DND-41 (cell line): ENCODE measurements at regions not wholly inside any gene's neighbourhood (a gene's known extent, or its start where the extent isn't known, plus 50 kb on each side); places are given as distances from the start of the nearest gene placed in this dataset.

ENCODE experiments used
- ATAC-seq: fragments of 200-7000 bp; cut with Tn5 transposase; 3 replicates; pipeline ENCODE4 v1.9.1; 2021; ENCODE audit warnings: low read depth; ENCODE audit not compliant: insufficient read depth
- DNase-seq: peaks from one replicate; pipeline ENCODE4 v3.0.0-alpha.2; 2020
- H2AFZ ChIP-seq: 2 replicates; pipeline ENCODE4 v1.6.0; 2012; ENCODE audit warnings: low read depth, low read length
- H3K27ac ChIP-seq: 2 replicates; pipeline ENCODE4 v1.5.1; 2012; ENCODE audit warnings: low read length, inconsistent platforms
- H3K27me3 ChIP-seq: fragments of 200-600 bp; sonication (generic); 2 replicates; pipeline ENCODE4 v1.6.0; 2012; ENCODE audit warnings: low read length, mild to moderate bottlenecking, inconsistent platforms; ENCODE audit not compliant: insufficient read depth, poor library complexity
- H3K36me3 ChIP-seq: 2 replicates; pipeline ENCODE4 v1.5.1; 2012; ENCODE audit warnings: low read length, inconsistent platforms; ENCODE audit not compliant: insufficient read depth
- H3K4me1 ChIP-seq: 2 replicates; pipeline ENCODE4 v1.5.1; 2012; ENCODE audit warnings: mild to moderate bottlenecking, low read length; ENCODE audit not compliant: insufficient read depth
- H3K4me2 ChIP-seq: 2 replicates; pipeline ENCODE4 v1.6.0; 2012; ENCODE audit warnings: mild to moderate bottlenecking, moderate library complexity, low read length, inconsistent platforms; ENCODE audit not compliant: insufficient read depth
- H3K4me3 ChIP-seq, 2 experiments: fragments of 200-600 bp in 1 of 2; shearing (Covaris generic) in 1 of 2; 2 replicates each; pipeline ENCODE4 v1.5.1; 2012 to 2016; ENCODE audit warnings: inconsistent platforms in 2 of 2, low read length in 2 of 2, mild to moderate bottlenecking in 2 of 2, low read depth in 1 of 2, moderate library complexity in 1 of 2
- H3K79me2 ChIP-seq: 2 replicates; pipeline ENCODE4 v1.6.0; 2012; ENCODE audit warnings: low read length, inconsistent platforms; ENCODE audit not compliant: insufficient read depth
- H3K9ac ChIP-seq: 2 replicates; pipeline ENCODE4 v1.6.0; 2012; ENCODE audit warnings: low read depth, mild to moderate bottlenecking, inconsistent platforms, low read length, moderate library complexity
- H3K9me3 ChIP-seq: 2 replicates; pipeline ENCODE4 v1.5.1; 2012; ENCODE audit warnings: low read length, moderate library complexity, mild to moderate bottlenecking, inconsistent platforms; ENCODE audit not compliant: insufficient read depth, severe bottlenecking
- H4K20me1 ChIP-seq: 2 replicates; pipeline ENCODE4 v1.6.0; 2012; ENCODE audit warnings: low read length; ENCODE audit not compliant: insufficient read depth
- CTCF ChIP-seq: IDR thresholded peaks from 2 replicates; pipeline ENCODE4 v1.5.1; 2012; ENCODE audit warnings: borderline replicate concordance, low read length, moderate library complexity, mild to moderate bottlenecking; ENCODE audit not compliant: poor library complexity, severe bottlenecking; ENCODE audit errors: extremely low read depth
- EZH2 ChIP-seq: IDR thresholded peaks from 3 replicates; pipeline ENCODE4 v1.6.1; 2012; ENCODE audit warnings: borderline replicate concordance, low read depth, mild to moderate bottlenecking, moderate library complexity, low read length, inconsistent platforms; ENCODE audit not compliant: severe bottlenecking

GRCh38 chr1:114032271-114033215 lies 53.3 kb downstream of the OLFML3 start:
- ATAC-seq: no peak

GRCh38 chr1:114033216-114033706 lies 54.0 kb downstream of the OLFML3 start:
- Histone ChIP-seq H3K9me3 (no peaks in the 10 kb centered on the region), H3K4me1 (no peaks in the 10 kb centered on the region), H3K4me3 (no peak overlapping the region), H3K27me3 (no peaks in the 10 kb centered on the region), H3K36me3 (no peaks in the 10 kb centered on the region), H3K79me2 (no peaks in the 10 kb centered on the region), H2AFZ (no peak overlapping the region), H3K4me2 (no peak overlapping the region), H3K27ac (no peak overlapping the region), H4K20me1 (no peaks in the 10 kb centered on the region), H3K9ac (no peak overlapping the region)
- TF ChIP-seq CTCF (peak; percentile 53), EZH2 (no peak)
- ATAC-seq (peak; percentile 48; the same call in 1 of the 3 replicates), DNase-seq (no peak)

More at GRCh38 chr1:114032271-114033215, 53.3 kb downstream of the OLFML3 start:
- H3K9ac ChIP-seq: no peak overlapping the region
- H2AFZ ChIP-seq: no peak overlapping the region
- DNase-seq: no peak
- no peaks in the 10 kb centered on the region for H3K27me3 ChIP-seq
- H3K36me3 ChIP-seq: no peaks in the 10 kb centered on the region
- no peaks in the 10 kb centered on the region for H3K79me2 ChIP-seq
- no peaks in the 10 kb centered on the region for H3K9me3 ChIP-seq
- no peak overlapping the region for H3K27ac ChIP-seq
- no peaks in the 10 kb centered on the region for H3K4me1 ChIP-seq
- H4K20me1 ChIP-seq: no peaks in the 10 kb centered on the region
- H3K4me2 ChIP-seq: no peak overlapping the region
- H3K4me3 ChIP-seq: no peak overlapping the region
- no peak for TF ChIP-seq CTCF
- no peak for TF ChIP-seq EZH2

- H3K4me2 ChIP-seq: no peak overlapping the region
These were observed 54.7 kb downstream of the OLFML3 start for GRCh38 chr1:114033961-114034360.

More at GRCh38 chr1:114033961-114034360, 54.7 kb downstream of the OLFML3 start:
- DNase-seq: no peak
- TF ChIP-seq CTCF (no peak), EZH2 (no peak)
- Histone ChIP-seq H3K9ac (no peak overlapping the region), H3K27ac (no peak overlapping the region), H3K79me2 (no peaks in the 10 kb centered on the region), H3K9me3 (no peaks in the 10 kb centered on the region), H2AFZ (no peak overlapping the region), H3K4me3 (no peak overlapping the region), H3K36me3 (no peaks in the 10 kb centered on the region), H3K27me3 (no peaks in the 10 kb centered on the region), H4K20me1 (no peaks in the 10 kb centered on the region), H3K4me1 (no peaks in the 10 kb centered on the region)
- ATAC-seq: no peak
